AG20443 (cell line): ENCODE measurements at regions not wholly inside any gene's neighbourhood (a gene's known extent, or its start where the extent isn't known, plus 50 kb on each side); places are given as distances from the start of the nearest gene placed in this dataset.
A peak's percentile ranks its signal among the peaks of the same experiment; 100 is the strongest.
"Not testable (repeated sequence)": the region's sequence is repeated elsewhere in the genome, so short reads cannot be mapped to it uniquely, and the experiment has no call there.

Experiments used
- DNase-seq: peaks from one replicate; pipeline ENCODE4 v3.0.0; 2012; ENCODE audit warnings: low spot score, mixed read lengths

DNA sequence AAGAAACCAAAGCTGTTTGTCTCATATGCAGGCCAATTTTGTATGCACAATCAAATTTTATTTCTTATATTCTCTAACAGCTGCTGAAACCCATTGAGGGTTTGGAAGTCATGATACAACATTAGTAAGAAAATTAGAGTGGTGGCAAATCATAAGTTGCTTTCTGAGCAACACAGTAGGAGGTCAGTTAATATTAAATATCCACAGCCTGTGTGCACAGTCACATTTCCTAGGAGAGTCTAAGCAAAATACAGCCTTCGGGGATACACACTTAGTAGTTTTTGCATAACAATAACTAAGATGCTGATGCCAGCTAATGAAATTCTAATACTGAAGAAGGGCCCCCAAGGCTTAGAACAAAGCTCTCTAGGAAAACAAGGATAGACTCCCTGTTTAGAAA lies 209.6 kb upstream of the E2F7 start:
- no peak for DNase-seq

DNA sequence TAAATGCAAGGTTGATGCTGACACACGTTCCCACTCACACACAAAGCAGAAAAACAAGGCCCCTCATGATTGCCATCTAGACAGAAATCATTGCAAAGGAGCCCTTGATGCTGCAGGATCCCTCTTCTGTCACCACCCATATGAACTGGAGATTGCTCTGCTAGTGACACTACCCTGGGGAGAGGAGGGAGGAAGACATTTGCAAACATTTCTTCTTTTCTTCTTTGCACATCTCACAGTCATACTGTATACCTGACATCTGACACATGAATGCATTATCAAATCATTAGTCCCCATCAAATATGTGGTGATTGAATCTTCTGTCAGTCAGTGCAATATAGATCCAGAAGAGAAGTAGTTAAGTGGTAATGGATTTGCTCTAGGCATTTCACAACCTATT lies 208.5 kb upstream of the E2F7 start:
- no peak for DNase-seq

DNA sequence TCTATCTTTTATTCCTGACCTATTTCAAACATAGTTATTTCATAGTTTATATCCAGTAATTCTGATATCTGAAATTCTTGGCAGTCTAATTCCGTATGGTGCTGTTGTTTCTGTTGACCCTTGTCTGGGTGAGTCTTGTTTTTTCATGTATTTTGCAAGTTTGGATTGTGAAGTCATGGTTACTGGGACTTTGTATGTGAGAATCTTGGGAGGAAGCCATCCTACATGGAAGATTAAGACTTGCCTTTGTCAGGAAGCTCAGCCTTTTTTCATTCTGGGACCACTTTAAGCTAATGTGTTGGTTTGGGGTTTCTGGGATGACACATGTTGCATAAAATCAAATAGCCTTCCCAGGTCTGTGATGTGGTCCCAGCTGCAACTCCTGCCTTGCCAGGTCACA lies 191.6 kb upstream of the E2F7 start:
- peak; percentile 13 for DNase-seq

DNA sequence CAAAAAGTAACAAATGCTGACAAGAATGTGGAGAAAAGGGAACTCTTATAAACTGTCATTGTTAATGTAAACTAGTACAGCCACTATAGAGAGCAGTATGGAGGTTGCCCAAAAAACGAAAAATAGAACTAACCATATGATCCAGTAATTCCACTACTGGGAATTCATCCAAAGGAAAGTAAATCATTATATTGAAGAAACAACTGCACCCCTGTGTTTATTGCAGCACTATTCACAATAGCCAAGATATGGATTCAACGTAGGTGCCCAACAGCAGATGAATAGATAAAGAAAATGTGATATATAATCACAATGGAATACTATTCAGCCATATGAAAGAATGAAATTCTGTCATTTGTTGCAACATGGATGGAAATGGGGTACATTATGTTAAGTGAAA lies 188.0 kb upstream of the E2F7 start:
- no peak for DNase-seq

DNA sequence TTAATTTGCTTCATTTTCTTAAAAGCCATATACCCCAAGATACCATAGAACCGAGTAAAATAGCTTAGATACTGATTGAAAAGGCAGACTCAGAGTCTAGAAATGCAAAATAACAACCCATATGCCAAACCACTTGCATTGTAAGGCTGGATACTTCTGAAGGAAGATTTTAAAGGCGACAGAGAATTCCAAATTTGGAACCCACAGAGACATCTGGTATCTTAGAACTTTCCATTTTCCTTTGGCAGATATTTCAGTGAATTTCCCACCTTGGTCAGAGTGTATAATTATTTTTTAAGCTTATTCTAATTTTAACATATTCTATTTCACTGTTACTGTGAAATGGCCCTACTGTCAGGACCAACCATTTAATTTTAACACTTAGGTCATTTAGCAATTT lies 186.4 kb upstream of the E2F7 start:
- DNase-seq, result no peak

DNA sequence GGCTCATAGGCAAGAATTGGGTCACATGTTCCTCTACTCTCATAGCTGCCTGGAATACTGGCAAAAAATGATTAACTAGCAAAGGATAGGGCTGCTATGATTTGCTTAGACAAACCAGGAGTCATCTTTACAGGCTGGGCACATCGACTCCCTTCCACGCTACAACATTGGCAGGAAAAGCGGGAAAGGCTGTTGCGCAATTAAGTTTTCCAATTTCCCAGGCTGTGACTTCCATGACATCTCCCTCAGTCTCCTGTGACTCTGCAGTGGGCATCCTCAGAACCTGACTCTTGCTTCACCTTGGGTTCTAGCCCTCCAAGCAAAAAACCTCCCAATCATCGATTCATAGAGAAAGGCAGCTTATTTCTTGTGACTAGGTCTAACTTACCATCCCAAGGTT lies 184.5 kb upstream of the E2F7 start:
- DNase-seq, result no peak

DNA sequence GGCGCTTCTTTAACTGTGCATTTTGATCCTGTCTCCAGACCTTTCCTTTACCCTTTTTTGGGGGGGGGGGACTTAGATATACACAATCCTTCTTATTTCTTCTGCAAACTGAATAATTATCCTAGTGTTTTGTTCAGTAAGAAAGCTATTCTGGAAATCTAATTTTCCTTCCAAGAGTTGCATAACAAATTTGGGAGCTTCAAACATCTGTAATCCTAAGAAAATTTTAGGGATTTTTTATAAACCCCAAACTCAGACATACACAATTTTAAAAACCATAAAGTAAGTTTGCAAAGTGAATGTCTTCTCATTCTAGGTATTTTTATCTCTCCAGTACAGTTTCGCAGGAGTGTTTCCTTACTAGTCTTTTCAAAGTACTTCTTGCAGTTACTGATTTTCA lies 182.7 kb upstream of the E2F7 start:
- DNase-seq, result no peak

DNA sequence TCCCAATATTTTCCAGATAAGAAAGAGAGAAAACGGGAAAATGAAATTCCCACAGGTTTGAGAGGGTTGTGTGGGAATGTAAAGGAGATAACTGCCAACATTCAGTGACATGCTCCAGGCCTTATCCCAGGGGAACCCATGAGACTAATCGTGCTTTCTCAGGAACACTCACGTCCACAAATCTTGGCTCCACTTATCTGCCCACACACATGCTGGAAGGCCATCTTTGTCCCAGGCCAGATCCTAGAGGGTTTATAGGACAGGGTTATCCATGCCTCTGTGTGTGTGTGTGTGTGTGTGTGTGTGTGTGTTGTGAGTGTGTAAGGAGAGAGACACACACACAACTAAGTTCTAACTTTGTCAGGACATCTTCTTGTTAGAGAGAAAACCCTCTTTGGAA lies 182.2 kb upstream of the E2F7 start:
- DNase-seq, result no peak

DNA sequence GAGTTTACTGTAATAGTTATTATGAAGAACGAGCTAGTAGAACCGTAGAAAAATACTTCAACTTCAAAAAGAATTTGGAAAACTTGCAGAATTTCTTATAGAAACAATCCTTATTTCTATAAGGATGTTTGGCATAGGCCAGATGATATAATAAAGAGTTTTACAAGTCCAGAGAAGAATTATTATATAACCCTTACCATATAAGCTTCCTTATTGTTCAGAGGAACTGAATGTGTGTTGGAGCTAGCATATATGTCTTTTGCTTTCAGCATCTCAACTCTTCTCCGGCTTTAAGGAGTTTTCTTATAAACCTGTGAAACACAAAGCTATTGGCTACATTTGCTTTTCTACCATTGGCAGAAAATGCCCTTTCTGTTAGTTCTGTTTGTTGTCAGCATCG lies 178.0 kb upstream of the E2F7 start:
- DNase-seq, result no peak

DNA sequence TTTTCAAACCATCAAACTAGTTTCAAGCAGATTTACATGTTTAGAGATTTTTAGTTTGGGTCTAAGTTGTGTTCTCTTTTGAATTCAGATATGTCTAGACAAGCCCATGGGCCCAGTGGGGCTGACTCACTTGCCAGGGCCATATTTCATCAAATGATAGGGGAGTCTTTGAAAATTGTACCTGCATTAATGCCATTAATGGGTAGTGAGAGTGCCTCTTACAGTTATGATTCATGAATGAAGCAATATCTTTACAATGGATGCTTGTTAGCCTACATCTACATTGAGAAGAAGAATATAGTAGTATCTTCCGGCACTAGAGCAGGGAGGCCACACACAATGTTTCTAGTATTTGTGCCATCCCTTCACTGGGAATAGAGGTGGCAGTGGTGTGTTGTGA lies 174.2 kb upstream of the E2F7 start:
- DNase-seq, result no peak

DNA sequence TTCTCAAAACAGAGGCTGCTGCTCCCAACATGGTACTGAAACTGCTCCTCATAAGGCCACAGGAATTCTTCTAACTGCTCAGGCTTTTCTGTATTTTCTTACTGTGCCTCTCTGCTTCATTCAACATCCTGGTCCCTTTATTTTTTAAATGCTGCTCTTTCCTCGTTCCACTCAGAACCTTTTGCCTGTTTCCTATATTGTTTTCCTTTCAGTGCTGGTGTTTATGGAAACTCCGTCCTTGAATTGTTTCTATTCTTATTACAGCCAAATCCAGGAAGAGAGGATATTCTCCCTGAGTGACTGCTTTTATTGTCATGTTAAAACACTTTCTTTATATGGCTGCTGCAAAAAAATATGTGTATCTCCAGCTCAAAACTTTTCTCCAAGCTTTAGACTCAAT lies 173.0 kb upstream of the E2F7 start:
- no peak for DNase-seq

DNA sequence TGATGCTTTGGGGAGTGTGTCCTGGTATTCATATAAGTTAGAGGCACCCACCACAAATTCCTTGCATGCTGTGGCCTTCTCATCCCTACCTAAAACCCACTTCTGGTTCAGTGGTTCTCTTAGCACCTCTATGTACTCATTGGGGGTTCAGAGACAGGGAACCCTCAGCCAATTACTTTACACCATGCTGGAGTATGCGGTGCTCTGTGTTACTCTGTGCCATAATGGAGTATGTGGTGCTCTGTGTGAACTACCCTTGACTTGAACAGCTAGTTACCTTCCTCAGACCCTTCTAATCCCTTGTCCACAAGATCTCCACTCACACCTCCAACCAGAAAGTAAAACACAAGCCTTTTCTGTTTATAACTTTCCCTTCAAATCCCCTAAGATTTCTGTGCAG lies 172.5 kb upstream of the E2F7 start:
- no peak for DNase-seq

DNA sequence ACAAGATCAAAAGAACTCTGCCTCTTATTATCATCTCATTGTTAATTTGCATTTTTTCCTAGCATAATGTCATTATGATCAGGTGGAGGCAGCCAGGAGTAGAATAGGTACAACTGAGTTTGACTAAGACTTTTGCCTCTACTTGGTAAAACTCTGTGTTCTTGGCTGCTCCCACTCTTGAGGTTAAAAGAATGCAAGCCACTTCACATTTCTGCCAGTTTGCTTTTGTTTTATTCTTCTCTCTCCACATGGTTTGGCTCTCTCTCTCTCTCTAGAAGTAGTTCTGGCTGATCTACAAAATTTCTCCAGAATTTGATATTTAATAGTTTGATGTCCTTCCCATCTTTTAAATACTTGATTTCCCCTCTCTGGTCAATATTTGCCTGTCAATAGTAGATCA lies 170.7 kb upstream of the E2F7 start:
- peak; percentile 40 for DNase-seq

DNA sequence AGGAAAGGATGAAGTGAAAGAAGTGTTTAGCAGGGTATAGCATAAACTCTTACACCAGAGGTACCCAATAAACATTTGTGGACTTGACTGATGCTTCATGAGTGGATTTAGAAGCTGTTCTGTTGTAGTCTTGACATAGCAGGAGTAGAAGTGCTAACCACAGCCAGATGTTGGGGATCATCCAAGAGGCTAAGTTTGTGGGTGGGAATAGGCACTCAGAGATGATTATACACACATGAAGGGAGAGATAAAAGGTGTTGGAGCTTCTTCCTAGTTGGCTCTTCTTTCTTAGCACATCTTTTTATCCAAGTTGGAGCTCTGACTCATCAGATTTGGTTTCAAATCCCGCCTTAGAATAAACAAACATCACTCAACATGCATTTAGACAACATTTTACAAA lies 166.7 kb upstream of the E2F7 start:
- peak; percentile 48 for DNase-seq

DNA sequence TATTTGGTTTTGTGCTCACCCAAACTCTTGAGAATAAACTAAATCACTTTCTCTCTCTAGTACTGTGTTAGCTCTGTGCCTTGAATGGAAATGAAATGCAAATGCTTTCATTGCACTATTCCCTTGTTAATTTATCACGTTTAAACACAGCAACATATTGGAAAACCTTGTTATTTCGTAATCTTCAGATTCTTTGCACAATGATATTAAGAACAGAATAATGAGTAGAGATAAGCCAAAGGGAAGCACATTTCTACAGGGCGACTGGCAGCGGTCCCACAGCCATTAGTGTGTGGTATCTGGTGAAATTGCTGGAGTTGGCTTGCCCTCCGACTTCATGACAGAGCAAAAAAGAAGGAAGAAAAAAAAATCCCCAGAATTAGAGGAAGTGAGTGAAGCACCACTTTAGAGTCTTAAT lies 166.1 kb upstream of the E2F7 start:
- peak; percentile 68 for DNase-seq

DNA sequence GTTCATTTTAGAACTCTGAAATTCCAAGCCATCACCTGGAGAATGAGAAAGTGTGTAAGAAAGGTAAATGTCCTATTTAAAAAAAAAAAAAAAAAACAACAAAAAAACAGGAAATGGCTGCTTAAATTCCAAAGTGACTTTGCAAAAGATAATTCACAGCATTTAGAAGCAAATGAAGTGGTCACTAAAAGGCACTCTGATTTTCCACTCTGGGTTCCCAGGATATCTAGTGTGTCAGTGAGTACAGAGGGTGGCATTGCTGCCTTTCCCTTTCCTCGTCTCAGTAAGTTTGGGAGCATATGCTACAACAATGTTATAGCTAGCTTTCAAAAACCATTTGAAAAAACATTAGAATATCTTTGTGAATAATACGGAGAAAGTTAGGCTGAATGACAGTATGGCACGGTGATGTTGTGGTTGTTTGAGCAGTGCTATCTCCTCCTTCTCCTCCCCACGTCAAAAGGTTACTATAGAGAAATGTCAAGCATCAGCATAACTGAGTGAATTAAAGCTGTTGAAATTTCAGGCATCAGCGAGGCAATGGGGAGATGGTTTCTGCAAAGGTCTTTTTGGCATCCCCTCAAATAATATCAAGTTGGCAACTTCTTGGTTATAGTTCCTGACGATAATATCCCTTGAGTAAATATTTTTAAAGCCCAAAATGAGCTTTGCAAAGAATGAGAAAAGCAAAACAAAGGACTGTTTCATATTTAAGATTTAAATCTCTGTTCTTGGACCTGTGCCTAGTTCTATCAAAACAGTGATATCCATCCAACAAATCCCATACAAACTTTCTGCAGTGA lies 164.5 kb upstream of the E2F7 start:
- DNase-seq, result no peak

DNA sequence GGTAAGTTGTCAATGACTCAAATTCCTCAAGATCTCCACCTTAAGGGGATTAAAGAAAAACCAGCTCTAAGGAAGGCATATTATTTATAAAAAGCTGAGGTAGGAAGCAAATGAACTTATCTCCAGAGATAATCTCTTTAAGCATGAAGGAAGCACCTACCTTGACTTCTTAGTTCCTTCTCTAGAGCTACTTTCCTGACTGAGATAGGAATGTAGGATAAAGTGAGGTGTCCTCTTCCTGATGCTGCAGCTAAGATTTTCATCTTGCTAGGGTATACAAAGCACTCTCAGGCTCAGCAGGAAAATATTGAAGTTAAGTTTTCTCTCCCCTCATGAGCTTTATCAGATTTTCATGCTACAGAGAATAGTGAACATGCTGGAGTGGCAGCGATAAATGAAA lies 163.0 kb upstream of the E2F7 start:
- no peak for DNase-seq

DNA sequence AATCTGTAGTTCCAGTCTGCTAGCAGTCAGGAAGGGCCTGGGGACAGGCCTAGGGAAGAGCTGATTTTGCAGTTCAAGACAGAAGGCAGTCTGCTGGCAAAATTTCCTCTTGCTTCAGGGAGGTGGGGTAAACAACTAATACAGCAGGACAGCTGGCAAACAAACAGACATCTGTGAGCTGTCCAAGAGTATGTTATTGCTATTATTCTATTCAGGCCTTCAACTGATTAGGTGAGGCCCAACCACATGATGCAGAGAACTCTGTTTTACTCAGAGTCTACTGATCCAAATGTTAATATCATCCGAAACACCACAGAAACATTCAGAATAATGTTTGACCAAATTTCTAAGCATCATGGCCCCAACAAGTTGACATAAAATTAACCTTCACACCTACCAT lies 161.0 kb upstream of the E2F7 start:
- no peak for DNase-seq

DNA sequence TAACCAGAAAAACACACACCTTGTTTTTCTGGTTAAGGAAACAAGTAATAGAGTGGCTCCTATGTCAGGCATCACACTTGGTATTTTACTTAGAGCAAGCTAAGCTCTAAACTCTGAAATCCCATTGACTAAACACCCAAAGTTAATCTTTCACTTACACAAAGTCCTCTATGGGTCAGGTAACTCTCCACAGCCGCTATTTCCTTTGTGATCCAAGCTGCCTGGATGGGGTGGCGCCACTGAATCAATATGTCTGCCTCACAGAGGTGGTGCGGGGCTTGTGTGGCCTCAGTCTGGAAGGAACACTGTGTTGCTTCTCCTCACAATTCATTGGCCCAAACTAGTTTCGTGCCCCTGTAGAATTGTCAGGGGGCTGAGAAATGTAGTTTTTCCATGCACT lies 160.0 kb upstream of the E2F7 start:
- no peak for DNase-seq

DNA sequence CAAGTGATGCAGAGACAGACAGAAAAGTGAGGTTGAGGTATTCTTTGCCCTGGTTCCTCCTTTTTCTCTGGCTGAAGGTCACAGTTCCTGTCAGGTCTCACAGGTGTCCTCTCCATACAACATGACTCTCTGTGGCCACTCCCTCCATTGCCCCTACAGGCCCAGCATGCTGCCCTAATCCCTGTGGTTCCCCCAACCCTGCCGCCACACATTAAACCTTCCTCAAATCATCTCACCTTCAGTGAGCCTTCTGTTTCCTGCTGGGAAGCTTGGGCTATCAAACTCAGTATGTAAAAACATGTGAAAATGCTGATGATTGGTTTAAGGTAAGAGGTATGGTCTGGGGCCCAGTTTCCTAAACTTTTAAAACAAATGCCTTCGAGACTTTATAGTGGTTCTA lies 159.0 kb upstream of the E2F7 start:
- no peak for DNase-seq

DNA sequence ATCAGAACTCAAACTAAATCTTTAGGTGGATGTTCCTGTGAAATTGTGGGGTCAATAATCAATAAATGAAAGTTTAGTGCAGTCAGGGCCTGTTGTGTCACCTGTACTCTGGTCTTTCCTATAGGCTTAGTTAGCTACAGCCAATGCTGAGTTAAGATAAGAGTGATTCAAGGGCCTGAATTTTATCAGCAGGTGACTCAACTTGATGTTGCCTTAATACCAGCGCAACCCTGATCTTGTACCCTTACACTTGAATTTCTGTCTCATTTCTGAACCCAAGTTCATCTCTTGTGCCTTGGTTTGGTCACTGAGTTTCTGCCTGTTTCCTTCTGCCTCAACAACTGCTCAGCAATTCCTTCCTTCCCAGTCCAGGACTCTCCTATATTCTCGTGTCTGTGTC lies 157.0 kb upstream of the E2F7 start:
- DNase-seq, result no peak

DNA sequence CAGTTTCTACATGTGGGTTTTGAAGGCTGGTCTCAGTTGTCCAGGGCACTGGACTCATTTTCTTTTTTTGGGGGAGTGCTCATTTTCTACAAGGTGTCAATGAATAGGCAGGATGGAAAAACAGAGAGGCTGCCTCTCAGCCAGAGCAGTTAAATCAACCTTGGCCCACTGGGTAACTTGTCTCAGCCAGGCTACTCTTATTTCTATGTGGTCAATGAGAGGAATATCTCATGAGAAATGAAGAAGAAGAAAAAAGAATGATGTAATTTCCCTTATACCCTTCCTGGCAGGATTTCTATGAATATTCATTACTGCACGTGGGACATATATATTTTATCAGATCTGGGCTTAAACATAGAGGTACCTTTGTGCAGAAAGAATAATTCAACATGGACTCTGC lies 155.2 kb upstream of the E2F7 start:
- no peak for DNase-seq

DNA sequence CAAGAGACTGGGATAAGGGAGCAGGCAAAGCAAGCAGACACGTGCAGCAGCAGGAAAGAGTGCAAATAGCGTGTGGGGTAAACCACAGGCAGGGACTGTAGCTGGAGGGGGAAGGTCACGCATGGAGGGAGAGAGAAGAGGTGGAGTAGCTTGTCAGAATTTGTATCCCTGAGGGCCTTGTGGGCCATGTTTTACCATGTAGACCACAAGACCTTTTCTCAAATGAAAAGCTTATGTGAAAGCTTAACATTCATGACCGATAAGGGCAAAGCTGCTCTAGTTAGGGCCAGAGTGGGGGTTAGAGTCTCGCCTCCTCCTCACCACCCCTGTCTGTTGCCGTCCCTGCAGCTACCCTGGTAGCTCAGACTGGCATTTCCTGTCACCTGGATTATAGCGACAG lies 152.9 kb upstream of the E2F7 start:
- DNase-seq, result no peak

DNA sequence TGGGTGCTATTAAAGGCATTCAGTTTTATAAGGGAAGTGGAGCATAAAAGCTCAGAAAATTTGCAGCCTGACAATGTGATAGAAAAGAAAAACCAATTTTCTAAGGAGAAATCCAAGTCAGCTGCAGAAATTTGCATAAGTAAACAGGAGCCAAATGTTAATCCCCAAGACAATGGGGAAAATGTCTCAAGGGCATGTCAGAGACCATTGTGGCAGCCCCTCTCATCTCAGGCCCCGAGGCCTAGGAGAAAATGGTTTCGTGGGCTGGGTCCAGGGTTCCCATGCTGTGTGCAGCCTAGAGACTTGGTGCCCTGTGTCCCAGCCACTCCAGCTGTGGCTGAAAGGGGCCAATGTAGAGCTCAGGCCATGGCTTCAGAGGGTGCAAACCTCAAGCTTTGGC lies 150.8 kb upstream of the E2F7 start:
- DNase-seq, result not testable (repeated sequence)

DNA sequence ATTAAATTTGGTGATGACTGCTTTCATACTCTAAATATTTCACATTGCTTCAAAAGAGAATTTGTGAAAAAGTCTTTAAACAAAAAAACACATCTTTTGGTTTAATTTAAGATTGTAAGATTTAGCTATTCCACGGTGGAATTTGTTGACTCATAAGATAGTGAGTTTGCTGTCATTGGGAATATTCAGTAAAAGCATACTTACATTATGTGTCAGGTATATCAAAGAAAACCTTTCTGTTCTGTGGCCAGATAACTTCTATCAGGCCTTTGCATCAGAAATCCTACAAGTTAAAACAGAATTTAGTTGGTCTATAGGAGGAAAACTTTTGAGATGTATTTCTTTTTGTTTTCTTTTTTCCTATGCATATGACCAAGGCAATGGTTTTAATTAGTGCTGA lies 148.8 kb upstream of the E2F7 start:
- peak; percentile 31 for DNase-seq
